ENCODE measurements at regions not wholly inside any gene's neighbourhood (a gene's known extent, or its start where the extent isn't known, plus 50 kb on each side); places are given as distances from the start of the nearest gene placed in this dataset.

DNA sequence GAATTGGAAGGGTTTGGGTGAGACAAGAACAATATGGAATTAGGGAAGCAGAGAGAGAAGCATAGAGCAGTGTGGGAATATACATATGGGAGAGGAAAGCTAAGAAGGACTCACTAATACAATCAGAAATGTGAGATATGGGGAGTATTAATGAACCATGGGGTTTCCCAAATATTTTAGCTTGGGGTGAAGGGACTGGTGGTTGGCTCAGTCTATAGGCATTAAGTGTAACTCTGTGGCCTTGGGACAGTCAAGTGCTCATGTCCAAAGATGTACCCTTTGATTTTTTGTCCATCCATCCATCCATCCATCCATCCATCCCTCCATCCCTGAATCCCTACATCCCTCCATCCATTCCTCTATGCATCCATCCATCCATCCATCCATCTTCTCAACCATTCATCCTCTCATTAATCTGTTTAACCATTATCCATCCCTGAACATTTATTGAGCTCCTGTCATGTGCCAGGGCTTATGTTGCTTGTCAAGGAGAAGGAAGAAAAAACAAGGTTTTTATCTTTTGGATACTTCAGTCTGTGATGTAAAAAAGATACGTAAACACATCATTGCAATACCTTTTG, 263.4 kb upstream of the CHD6 start:
- DNase-seq (ENCODE audit: low spot score): no peak

DNA sequence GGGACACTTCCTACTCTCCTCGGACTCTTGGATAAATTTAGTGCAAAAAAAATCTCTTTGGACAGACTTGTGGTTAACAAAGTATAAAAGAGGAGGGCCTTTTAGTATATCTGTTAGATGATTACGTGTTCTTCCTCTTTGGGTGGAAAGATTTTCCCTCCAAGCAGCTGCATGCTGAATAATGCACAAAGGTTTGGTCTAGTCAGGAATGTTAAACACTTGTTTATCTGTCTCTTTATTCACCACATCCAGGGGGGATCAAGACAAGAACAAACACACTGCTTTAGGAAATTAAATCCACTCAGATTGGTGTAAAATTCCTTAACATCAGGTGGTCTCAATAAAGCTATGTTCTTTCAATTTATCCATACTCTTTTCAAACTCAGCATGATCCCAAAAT, 260.9 kb upstream of the CHD6 start:
- no peak for DNase-seq (ENCODE audit: low spot score)

DNA sequence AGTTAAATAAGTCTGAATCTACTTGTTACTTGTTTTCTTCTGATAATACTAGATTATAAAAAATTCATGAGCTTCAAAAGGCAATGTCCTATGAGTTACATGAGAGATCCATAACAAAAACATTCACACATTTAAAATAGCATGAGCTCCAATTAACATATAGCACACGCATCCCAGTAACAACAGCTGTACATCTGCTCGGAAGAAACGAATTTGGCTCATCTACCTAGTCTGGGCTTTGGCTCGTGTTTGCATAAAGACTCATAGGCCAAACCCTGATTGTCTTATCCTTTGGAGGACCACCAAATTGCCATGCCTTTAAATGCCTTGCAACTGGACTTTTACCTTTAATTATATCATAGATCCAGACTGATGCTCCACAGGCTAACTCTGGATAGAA, 259.7 kb upstream of the CHD6 start:
- DNase-seq (ENCODE audit: low spot score): no peak

DNA sequence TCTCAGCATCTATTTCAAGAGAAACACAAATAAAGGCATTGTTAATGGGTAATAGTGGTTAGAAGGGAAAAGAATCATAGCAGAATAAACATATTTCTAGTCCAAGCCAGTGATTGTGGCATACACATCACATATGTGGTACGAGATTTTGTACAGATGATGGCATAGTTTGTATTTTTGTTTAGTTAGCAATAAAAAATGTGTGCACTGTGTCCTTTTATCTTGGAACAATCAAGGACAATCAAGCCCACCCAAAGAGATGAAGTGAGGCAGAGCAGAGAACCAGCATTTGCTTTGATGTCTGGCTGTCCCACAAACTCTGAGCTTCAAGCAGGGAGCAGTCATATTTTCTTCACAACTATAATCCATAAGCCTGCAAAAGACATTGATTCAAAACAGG, 256.5 kb upstream of the CHD6 start:
- no peak for DNase-seq (ENCODE audit: low spot score)

DNA sequence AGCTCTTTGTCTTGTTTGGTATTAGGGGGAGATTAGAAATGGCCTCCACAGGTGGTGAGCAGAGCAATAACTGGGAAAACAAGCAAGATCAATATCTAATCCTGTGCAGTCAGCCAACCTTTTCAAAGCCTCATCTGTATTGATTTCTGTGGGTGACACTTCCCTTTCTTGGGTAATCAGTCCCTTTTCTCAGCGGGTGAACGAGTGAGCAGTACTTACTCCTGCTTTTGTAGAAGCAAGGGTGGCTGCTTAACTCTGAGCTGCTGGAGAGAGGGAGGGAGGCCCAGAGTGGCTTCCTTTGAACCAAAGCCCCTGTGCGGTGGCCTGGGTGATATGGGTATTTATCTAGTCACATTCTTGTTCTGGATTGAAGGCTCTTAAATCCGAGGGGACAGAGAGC, 254.8 kb upstream of the CHD6 start:
- no peak for DNase-seq (ENCODE audit: low spot score)

DNA sequence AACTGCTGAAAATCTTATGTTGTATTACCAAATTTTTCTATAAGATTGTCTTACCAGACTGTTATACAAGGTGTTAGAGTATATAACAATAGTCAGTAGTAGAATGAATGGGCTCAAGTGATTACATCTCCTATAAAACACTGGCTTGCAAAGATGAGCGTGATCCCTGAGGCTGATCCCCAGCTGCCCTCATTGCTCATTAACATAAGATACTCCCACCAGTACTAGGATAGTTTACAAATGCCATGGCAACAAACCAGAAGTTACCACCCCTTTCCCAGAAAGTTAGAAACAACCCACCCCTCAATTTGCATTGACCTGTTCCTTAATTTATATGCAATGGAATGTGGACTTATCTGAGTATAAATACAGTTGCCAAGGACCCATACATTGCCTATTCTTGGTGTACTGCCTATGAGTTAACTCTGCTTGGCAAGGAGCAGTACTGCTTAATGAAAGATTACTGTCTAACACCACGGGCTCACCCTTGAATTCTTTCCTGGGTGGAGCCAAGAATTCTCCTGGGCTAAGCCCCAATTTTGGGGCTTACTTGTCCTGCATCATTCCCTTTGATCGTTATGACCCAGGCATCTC, 252.8 kb upstream of the CHD6 start:
- DNase-seq (ENCODE audit: low spot score): no peak

DNA sequence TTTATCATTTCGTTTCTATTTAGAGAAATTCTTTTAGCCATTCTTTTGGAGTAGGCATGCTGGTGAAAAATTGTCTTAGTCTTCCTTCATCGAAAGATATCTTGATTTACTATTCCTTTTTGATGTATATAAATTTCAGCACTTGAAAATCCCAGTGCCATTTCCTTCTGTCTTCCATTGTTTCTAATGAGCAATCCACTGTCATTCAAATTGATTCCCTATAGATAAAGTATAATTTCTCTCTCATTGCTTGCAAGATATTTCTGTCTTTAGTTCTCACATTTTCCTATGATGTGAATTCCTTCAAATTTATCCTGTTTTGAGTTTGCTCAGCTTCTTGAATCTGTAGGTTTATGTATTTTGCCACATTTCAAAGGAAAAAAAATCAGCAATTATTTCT, 251.1 kb upstream of the CHD6 start:
- DNase-seq (ENCODE audit: low spot score): no peak

DNA sequence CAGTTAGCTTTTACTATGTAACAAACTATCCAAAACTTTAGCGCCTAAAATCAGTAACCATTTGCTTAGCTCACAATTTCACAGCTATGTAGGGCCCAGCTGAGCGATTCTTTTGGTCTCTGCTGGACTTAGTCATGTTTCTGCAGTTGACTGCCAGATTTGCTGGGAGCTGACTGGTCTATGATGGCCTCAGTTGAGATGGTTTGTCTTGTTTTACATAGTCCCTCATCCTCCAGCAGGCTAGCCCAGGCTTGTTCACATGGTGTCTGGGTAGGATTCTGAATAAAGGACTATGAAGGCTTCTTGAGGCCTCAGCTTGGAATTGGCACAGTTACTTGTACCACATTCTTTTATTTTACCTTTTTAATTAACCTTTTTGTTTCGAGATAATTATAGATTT, 247.8 kb upstream of the CHD6 start:
- DNase-seq (ENCODE audit: low spot score): no peak

DNA sequence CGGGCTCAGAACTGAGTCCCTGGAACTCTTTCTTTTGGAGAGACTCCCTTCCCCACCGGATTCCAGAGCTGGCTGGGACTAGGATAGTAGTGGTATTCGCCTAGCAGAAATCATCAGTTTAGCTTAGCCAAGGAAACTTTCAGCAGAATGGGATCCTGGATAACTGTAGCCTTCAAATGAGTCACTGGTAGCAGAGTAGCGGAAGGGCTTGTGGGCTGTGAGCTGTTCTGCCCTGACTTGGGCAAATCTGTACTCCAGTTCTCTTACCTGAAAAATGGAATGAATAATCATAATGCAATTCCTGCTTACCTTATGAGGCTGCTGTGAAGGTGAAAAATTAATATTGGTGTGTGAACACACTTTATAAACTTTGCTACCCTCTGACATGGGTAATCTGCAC, 244.3 kb upstream of the CHD6 start:
- no peak for DNase-seq (ENCODE audit: low spot score)

DNA sequence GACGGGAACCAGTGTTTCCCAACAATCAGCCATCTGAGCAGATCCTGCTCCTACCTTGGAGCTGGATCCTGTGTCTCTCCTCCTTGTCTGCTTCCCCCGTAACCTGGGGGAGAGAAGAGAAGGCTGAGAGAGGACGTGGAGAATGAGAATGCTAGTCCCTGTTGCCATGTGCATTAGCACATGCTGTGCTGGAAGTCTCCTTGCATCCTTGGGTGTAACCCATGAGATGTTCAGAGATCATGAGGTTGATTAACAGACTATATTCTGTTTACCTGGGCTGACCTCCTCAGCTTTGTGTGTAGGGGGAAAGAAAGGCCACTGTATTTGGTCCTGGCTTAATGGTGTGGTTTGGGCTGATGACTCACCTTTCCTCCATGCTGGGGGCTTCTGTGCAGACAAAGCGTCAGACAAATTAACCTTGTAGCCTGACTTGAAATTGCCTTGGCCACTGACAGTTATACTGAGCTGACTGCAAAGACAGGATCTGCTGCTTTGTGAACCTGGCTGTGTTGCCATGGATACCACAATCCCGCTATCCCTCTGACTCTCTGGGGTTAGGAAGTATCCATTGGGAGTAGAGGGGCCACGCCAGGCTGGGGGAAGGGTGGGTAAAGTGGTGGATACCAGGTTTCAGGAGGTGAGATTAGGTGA, 243.7 kb upstream of the CHD6 start:
- no peak for DNase-seq (ENCODE audit: low spot score)

DNA sequence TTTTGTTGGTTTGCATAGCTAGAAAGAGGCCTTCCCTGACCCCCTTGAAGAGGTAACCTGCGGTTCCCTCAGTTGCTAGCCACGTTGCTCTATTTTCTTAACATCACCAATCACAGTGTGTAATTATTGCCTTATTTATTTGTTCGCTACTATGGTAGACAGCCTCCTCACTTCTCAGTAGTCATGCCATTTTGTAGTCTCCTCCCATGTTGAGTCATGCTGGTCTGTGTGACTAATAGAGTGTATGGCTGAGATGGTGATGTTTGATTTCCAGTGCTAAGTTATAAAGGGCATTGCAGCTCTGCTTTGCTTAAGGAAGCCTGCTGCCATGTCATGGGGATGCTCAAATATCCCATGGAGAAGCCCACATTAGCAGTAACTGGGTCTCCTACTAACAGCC, 236.6 kb upstream of the CHD6 start:
- no peak for DNase-seq (ENCODE audit: low spot score)

DNA sequence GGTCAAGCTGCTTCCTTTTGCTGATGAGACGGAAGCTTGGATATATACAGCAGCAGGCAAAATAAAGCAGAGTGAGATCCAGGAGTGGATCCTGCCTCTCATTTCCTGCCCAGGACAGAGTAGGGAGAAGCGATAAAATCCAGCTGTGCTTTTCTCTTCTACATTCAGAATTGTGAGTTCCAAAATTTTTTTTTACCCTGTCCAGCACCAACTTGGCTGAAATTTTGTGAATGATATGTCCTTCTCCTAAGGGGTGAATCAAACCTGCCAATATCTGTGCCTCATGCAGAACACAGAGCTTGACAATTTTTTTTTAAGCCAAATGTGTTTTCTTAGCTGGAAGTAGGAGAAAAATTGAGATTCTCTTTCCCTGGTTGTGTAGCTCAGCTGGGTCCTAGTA, 235.6 kb upstream of the CHD6 start:
- DNase-seq (ENCODE audit: low spot score): no peak

DNA sequence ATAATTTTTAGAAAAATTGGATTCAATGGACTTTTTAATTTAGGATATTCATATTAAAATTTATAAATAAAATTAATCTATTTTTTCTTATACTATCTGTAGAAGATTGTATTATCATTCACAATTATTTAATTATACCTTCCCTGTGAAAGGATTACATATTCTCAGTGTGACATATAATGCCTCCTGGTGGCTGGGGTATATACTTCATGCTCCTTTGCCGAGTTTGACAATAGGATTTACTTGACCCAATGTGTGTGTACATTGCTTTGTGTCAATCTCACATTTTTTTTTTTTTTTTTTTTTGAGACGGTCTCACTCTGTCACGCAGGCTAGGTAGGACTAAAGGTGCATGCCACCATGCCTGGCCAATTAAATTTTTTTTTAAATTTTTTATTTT, 230.0 kb upstream of the CHD6 start:
- DNase-seq (ENCODE audit: low spot score): no peak

DNA sequence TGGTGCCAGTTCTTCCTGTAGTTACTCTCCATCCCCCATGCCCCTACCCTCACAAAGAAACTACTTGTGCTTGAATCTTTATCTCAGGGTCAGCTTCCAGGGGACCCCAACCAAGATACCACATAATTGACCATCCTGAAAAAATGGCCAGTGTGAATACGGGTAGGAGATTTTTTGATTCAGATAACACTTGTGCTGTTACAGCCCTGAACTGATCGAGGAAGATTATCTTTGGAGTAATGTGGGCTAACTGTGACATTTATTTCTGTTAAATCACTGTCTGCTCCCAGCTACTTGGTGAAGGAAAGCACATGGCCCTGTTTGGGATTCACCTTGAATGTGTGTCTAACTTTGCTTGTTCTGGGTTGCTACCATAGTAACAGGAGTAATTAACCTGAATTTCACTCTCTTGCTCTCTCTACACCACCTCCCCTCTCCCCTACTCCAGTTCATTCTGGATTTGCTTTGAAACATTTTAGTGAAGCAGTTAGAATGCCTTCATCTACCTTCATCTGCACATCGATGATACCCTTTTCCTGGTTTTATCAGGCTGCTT, 219.6 kb upstream of the CHD6 start:
- no peak for DNase-seq (ENCODE audit: low spot score)

DNA sequence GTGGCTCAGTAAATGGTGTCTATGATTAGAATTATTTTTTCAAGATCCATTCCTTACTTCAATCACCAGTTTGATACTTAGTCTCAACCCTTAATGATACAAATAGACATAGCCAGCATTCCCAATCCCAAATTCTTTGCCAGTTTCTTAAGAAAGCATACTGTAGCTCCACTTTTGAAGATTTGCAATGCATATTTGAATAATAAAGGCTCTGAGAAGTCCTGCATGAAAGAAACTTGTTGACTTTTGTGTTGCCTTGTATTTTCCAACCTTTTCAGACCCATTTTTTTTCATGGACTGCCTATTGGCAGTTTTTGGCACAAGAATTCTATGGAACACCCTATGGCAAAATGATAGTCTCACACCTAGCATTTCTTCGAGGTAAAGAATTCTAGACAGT, 215.6 kb upstream of the CHD6 start:
- no peak for DNase-seq (ENCODE audit: low spot score)

DNA sequence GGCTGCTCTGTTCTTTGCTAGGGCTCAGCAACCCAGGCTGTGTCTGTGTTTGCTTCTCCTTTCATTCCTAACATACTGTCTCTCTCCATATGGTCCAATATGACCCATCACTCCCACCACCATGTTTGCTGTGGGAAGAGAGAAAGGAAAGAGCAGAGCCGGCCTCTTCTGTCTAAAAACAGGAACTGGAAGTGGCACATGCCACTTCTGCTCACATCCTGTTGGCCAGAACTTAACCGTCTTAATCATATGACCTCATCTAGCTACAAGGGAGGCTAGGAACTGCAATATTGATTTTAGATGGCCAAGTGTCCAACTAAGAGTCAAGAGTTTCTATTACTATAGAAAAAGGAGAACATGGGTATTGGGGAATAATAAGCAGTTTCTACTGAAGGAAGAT, 212.5 kb upstream of the CHD6 start:
- DNase-seq (ENCODE audit: low spot score): no peak

DNA sequence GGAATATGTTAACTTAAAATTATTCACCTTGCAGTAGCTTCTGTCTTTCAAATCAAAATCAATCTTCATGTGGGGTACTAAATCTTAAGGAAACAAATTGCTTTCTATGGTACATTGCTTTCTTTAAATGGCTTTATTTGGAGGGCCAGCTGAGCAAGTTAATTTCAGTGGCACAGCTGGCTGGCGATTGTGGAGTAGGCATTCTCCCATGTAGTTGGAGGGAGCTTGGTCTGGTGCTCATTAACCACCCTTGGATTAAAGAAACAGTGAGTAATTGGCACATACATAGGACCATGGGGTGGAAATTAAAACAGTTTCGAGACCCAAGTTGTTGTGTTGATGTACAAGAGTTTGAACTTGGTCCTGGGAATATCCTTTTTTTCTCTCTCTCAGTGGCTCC, 201.3 kb upstream of the CHD6 start:
- DNase-seq (ENCODE audit: low spot score): no peak

DNA sequence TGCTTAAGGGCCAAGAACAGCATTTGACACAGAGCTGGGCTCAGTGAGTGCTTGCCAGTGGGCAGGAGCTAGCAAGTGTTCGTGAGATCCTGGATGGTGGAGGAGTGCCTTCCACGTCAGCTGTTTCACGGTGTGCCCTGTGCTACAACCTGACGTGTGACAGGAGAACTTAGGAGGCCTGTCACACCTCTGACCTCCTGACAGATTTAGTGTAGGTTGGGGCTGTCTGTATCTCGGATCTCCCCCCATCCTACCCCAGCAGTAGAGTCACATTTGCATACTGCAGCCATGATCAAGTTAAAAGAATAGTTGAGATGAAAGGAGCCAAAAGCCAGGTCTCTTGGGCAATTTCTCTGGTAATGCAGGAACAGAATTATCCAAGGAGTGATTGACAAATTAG, 200.8 kb upstream of the CHD6 start:
- DNase-seq (ENCODE audit: low spot score): no peak

DNA sequence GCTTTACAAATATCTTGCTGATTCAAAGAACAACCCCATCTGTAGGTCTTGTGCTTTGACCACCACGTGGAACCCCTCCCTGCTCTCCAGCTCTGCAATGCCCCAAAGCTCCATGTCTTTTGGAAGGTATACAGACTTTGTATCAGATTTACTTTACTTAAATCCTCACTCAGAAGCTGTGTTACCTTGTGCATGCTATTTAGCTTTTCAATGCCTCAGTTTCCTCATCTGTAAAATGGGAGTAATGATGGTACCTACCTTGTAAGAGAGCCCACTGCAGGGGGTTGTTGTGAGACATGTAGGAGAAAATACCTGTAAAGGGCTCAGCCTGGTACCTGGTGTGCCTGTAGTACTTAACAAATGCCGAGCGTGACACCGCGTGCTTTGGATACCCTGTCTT, 200.2 kb upstream of the CHD6 start:
- DNase-seq (ENCODE audit: low spot score): no peak

DNA sequence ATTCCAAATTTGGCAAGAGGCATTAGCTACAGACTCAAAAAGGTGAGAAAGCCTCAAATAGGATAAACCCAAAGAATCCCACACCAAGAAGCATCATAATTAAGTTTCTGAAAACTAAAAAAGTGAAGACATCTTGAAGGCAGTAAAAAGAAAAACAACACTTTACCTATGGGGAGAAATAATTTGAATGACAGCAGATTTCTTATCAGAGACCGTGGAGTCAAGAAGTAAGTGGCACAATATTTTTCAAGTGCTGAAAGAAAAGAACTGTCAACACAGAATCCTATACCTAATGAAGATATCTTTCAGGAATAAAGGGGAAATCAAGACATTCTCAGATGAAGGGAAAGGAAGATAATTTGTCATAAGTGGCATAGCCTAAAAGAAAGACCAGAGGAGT, 193.3 kb upstream of the CHD6 start:
- no peak for DNase-seq (ENCODE audit: low spot score)

DNA sequence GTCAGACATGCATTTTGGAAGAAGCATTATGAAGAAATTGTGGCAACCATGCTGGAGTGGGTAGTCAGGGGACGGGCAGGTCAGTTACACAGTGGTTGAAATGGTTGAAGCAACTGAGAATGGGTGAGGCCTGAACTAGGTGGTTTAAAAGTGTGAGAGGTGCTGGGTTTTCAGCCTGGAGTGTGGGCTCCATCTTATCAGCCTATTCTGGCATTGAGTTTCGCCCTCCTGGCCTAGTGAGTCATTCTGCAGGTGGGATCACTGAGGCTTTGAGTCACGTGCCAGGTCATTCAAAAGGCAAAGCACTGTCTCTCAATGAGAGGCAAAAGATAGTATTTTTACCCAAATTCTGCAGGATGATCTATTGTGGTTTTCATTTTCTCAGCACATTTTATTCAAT, 181.9 kb upstream of the CHD6 start:
- DNase-seq (ENCODE audit: low spot score): no peak

DNA sequence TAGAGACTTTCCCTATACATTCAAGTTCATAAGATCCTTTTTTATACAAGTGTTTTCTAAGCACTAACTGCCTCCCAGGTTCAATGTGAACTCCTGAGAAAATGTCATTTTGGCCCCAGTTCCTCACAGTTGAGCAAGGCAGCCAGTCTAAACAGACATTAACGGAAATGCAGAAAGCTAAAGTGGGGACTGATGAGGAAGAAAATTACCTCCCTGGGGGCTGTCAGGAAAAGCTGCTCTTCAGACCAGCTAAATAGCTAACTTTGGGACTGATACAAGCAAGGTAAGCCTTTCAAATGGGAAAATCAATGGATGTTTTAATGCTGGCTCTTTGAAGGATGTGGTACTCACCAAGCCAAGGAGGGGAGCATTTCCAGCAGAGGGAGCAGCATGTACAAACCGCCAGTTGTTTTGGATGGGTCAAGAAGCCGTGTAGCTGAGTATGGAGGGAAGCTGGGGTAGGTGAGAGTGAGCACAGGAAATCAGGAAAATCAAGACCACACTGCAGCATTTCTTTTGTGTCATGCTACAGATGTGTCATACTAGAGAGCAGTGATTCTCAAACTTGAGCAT, 180.8 kb upstream of the CHD6 start:
- no peak for DNase-seq (ENCODE audit: low spot score)

DNA sequence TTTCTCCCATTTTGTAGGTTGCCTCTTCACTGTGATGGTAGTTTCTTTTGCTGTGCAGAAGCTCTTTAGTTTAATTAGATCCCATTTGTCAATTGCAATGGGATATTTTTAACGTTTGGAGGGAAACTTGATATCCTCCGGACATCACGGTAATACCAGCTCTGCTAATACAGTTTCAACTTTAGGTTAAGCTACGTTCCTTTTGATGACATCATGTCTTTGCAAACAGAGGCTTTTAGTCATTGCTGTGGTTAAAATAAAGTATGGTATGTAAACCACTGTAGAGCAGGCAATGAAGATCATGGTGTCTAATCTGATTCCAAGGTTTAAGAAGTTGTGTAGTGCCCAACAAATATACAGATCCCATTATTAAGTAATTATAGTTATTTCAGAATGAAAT, 168.0 kb upstream of the CHD6 start:
- no peak for DNase-seq (ENCODE audit: low spot score)

All from cerebellar cortex (tissue), 1 donor.